ENCODE measurements at regions not wholly inside any gene's neighbourhood (a gene's known extent, or its start where the extent isn't known, plus 50 kb on each side); places are given as distances from the start of the nearest gene placed in this dataset.

GRCh38 chr12:132393245-132393795, 63.9 kb upstream of the GALNT9 start:
- no peak for DNase-seq

- no peak for DNase-seq
These were observed 63.2 kb upstream of the GALNT9 start for GRCh38 chr12:132392389-132393244.

- no peak for DNase-seq
These were observed 62.1 kb upstream of the GALNT9 start for GRCh38 chr12:132391326-132392041.

- DNase-seq = no peak
These were observed 61.1 kb upstream of the GALNT9 start for GRCh38 chr12:132390287-132391076.

- DNase-seq = no peak
These were observed 60.3 kb upstream of the GALNT9 start for GRCh38 chr12:132389526-132390286.

GRCh38 chr12:132389026-132389425, 59.6 kb upstream of the GALNT9 start:
- DNase-seq = no peak

GRCh38 chr12:132388379-132389015, 59.1 kb upstream of the GALNT9 start:
- DNase-seq = no peak

GRCh38 chr12:132386926-132387497, 57.6 kb upstream of the GALNT9 start:
- DNase-seq = no peak

- no peak for DNase-seq
These were observed 56.7 kb upstream of the GALNT9 start for GRCh38 chr12:132385923-132386751.

GRCh38 chr12:132384916-132385774, 55.8 kb upstream of the GALNT9 start:
- no peak for DNase-seq

GRCh38 chr12:132380641-132381040, 51.3 kb upstream of the GALNT9 start:
- DNase-seq = no peak

- no peak for DNase-seq
These were observed 50.6 kb upstream of the GALNT9 start for GRCh38 chr12:132379996-132380395.

- no peak for DNase-seq
These were observed 50.2 kb upstream of the GALNT9 start for GRCh38 chr12:132379576-132379975.
